GM19452 (cell line): ENCODE measurements at regions not wholly inside any gene's neighbourhood (a gene's known extent, or its start where the extent isn't known, plus 50 kb on each side); places are given as distances from the start of the nearest gene placed in this dataset.
"Not testable (repeated sequence)": the region's sequence is repeated elsewhere in the genome, so short reads cannot be mapped to it uniquely, and the experiment has no call there.

ENCODE experiments used
- ATAC-seq: cut with Tn5 transposase; IDR thresholded peaks from one replicate; pipeline ENCODE4 v1.9.1; 2021; ENCODE audit not compliant: unreplicated experiment

GRCh38 chr5:105684799-105685198 is 1985.9 kb downstream of the EFNA5 start:
- no peak for ATAC-seq

GRCh38 chr5:105680858-105681475 is 1989.8 kb downstream of the EFNA5 start:
- no peak for ATAC-seq

- ATAC-seq = no peak
Measured at GRCh38 chr5:105677291-105677690, 1993.4 kb downstream of the EFNA5 start.

- no peak for ATAC-seq
Measured at GRCh38 chr5:105670596-105670995, 2000.1 kb downstream of the EFNA5 start.

GRCh38 chr5:105663671-105664070 is 2007.1 kb downstream of the EFNA5 start:
- ATAC-seq = no peak

GRCh38 chr5:105659396-105659795 is 2011.3 kb downstream of the EFNA5 start:
- no peak for ATAC-seq

- ATAC-seq = no peak
Measured at GRCh38 chr5:105640328-105640727, 2030.4 kb downstream of the EFNA5 start.

GRCh38 chr5:105639511-105639910 is 2031.2 kb downstream of the EFNA5 start:
- ATAC-seq = no peak

GRCh38 chr5:105639068-105639467 is 2031.7 kb downstream of the EFNA5 start:
- no peak for ATAC-seq

GRCh38 chr5:105638437-105638836 is 2032.3 kb downstream of the EFNA5 start:
- ATAC-seq = no peak

- ATAC-seq = no peak
Measured at GRCh38 chr5:105632043-105632442, 2038.7 kb downstream of the EFNA5 start.

- ATAC-seq = no peak
Measured at GRCh38 chr5:105630803-105631202, 2039.9 kb downstream of the EFNA5 start.

GRCh38 chr5:105619725-105620124 is 2051.0 kb downstream of the EFNA5 start:
- ATAC-seq = no peak

GRCh38 chr5:105617436-105618215 is 2053.1 kb downstream of the EFNA5 start:
- no peak for ATAC-seq

- ATAC-seq = no peak
Measured at GRCh38 chr5:105616599-105616998, 2054.0 kb upstream of the NUDT12 start.

GRCh38 chr5:105602406-105602805 is 2039.8 kb upstream of the NUDT12 start:
- not testable (repeated sequence) for ATAC-seq

GRCh38 chr5:105593011-105593760 is 2030.6 kb upstream of the NUDT12 start:
- ATAC-seq = no peak

GRCh38 chr5:105587963-105588662 is 2025.5 kb upstream of the NUDT12 start:
- ATAC-seq = no peak

GRCh38 chr5:105581988-105582690 is 2019.5 kb upstream of the NUDT12 start:
- no peak for ATAC-seq

- ATAC-seq = no peak
Measured at GRCh38 chr5:105573575-105573974, 2011.0 kb upstream of the NUDT12 start.

GRCh38 chr5:105565531-105565930 is 2002.9 kb upstream of the NUDT12 start:
- no peak for ATAC-seq
